ENCODE measurements at regions not wholly inside any gene's neighbourhood (a gene's known extent, or its start where the extent isn't known, plus 50 kb on each side); places are given as distances from the start of the nearest gene placed in this dataset.

DNA sequence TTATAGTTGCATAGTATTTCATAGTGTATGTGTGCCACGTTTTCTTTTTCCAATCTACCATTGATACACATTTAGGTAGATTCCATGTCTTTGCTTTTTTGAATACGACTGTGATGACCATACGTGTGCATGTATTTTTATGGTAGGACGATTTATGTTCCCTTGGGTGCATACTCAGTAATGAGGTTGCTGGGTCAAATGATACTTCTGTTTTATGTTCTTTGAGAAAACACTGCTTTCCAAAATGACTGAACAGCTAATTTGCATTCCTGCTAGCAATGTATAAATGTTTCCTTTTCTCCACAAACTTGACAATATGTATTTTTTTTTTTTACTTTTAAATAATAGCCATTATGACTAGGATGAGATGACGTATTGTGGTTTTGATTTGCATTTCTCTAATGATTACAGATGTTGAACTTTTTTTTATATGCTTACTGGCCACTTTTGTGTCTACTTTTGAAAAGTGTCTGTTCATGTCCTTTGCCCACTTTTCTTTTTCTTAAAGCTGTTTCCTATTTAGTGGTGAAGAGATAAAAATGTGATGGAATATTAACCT lies 969.5 kb upstream of the NDST4 start:
- no peak overlapping the region for H2BK120ac ChIP-seq (ENCODE audit: low read depth, low read length, poor library complexity, severe bottlenecking)
- H3K27ac ChIP-seq (ENCODE audit: insufficient read length, low read depth, low read length) = no peak overlapping the region
- H3K4me1 ChIP-seq (ENCODE audit: insufficient read depth, low read length) = no peaks in the 10 kb centered on the region
- no peak overlapping the region for H2BK12ac ChIP-seq (ENCODE audit: insufficient read length, low read depth, low read length)
- no peaks in the 10 kb centered on the region for H3K27me3 ChIP-seq (ENCODE audit: insufficient read depth, low read length)
- no peak overlapping the region for H2BK15ac ChIP-seq (ENCODE audit: low read depth, low read length)
- Mint-ChIP-seq H3K4me1 (no peaks in the 10 kb centered on the region), H3K36me3 (ENCODE audit: insufficient read depth in 1 of 3, low read depth in 3 of 3) (peaks cover 2 to 4% (median 3%) of the 10 kb centered on the region in 3 experiments; a peak in 4 of 7 replicates), H3K4me3 (no peak overlapping the region), H3K27me3 (ENCODE audit: low read depth) (no peaks in the 10 kb centered on the region), H3K9me3 (peaks cover 7 to 13% of the 10 kb centered on the region in 2 experiments; a peak in 4 of 5 replicates), H3K27ac (no peak overlapping the region)
- no peak overlapping the region for H3K4ac ChIP-seq (ENCODE audit: low read depth, low read length)
- H2BK5ac ChIP-seq (ENCODE audit: insufficient read length, low read length) = no peak overlapping the region
- no peaks in the 10 kb centered on the region for H3K23me2 ChIP-seq (ENCODE audit: insufficient read length, low read depth, low read length, poor library complexity, severe bottlenecking)
- no peak overlapping the region for H2BK20ac ChIP-seq (ENCODE audit: low read depth, low read length, poor library complexity, severe bottlenecking)
- no peaks in the 10 kb centered on the region for H4K20me1 ChIP-seq (ENCODE audit: control insufficient read depth, insufficient read depth, insufficient read length)
- no peak overlapping the region for H3K4me2 ChIP-seq (ENCODE audit: insufficient read depth, insufficient read length, low read length)
- no peak overlapping the region for H2AFZ ChIP-seq (ENCODE audit: low read length)
- H3K56ac ChIP-seq (ENCODE audit: insufficient read length, low read depth, low read length) = no peak overlapping the region
- WGBS (ENCODE audit: extremely low coverage, insufficient read length, low lambda C conversion rate) = no CpG with 5 or more reads among the region's 5 CpGs
- H3T11ph ChIP-seq (ENCODE audit: low read length) = no peak overlapping the region
- H4K91ac ChIP-seq (ENCODE audit: insufficient read length, low read depth, low read length) = no peak overlapping the region
- TF ChIP-seq, protein P1, sequence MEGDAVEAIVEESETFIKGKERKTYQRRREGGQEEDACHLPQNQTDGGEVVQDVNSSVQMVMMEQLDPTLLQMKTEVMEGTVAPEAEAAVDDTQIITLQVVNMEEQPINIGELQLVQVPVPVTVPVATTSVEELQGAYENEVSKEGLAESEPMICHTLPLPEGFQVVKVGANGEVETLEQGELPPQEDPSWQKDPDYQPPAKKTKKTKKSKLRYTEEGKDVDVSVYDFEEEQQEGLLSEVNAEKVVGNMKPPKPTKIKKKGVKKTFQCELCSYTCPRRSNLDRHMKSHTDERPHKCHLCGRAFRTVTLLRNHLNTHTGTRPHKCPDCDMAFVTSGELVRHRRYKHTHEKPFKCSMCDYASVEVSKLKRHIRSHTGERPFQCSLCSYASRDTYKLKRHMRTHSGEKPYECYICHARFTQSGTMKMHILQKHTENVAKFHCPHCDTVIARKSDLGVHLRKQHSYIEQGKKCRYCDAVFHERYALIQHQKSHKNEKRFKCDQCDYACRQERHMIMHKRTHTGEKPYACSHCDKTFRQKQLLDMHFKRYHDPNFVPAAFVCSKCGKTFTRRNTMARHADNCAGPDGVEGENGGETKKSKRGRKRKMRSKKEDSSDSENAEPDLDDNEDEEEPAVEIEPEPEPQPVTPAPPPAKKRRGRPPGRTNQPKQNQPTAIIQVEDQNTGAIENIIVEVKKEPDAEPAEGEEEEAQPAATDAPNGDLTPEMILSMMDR (conservative IDR thresholded peaks at IDR 0.05) = no peak
- H2AK5ac ChIP-seq (ENCODE audit: insufficient read length, low read length) = no peak overlapping the region
- no peak overlapping the region for H4K8ac ChIP-seq (replicated peaks; ENCODE audit: insufficient read length, low read depth, low read length)
- H3K23ac ChIP-seq (ENCODE audit: insufficient read length, low read depth, low read length) = no peak overlapping the region
- H4K5ac ChIP-seq (ENCODE audit: insufficient read length, low read depth, low read length) = no peak overlapping the region
- H3K9me3 ChIP-seq (ENCODE audit: control insufficient read depth, low read depth, low read length) = no peaks in the 10 kb centered on the region
- no peak overlapping the region for H3K18ac ChIP-seq (ENCODE audit: insufficient read length, low read depth, low read length)
- DNase-seq = no peak
- no peaks in the 10 kb centered on the region for H3K79me1 ChIP-seq (ENCODE audit: insufficient read depth, low read depth, low read length, poor library complexity, severe bottlenecking)
- H3K14ac ChIP-seq (ENCODE audit: insufficient read depth, low read length) = no peak overlapping the region
- no peak overlapping the region for H3K9ac ChIP-seq (ENCODE audit: extremely low read depth, insufficient read length, low read length)
- no peaks in the 10 kb centered on the region for H3K79me2 ChIP-seq (ENCODE audit: insufficient read depth, low read length)
